Activated CD8-positive, alpha-beta memory T cell treated with anti-CD3 and anti-CD28 coated beads for 48 hours (primary cell): ENCODE measurements at regions not wholly inside any gene's neighbourhood (a gene's known extent, or its start where the extent isn't known, plus 50 kb on each side); places are given as distances from the start of the nearest gene placed in this dataset.

Experiments
- DNase-seq, 3 experiments: peaks; one replicate each; pipeline ENCODE4 v3.0.0-alpha.2; 2020; ENCODE audit warnings: low read depth in 2 of 3, low spot score in 2 of 3

GRCh38 chr10:31263903-31264302, 55.1 kb upstream of the ZEB1 start:
- DNase-seq = no peak

GRCh38 chr10:31268444-31269303, 50.3 kb upstream of the ZEB1 start:
- no peak for DNase-seq
